GM18507 (cell line): ENCODE measurements at regions not wholly inside any gene's neighbourhood (a gene's known extent, or its start where the extent isn't known, plus 50 kb on each side); places are given as distances from the start of the nearest gene placed in this dataset.
A peak's percentile ranks its signal among the peaks of the same experiment; 100 is the strongest.

Source experiments
- DNase-seq: peaks from one replicate; pipeline ENCODE4 v3.0.0; 2011; ENCODE audit warnings: low read depth; ENCODE audit not compliant: insufficient read length; ENCODE audit errors: extremely low spot score
- FAIRE-seq: peaks from 2 replicates; lab custom pipeline; 2011; peaks lifted over from hg19 to GRCh38; lab: Jason Lieb, UNC

- FAIRE-seq (no peak), DNase-seq (no peak)
Observed at GRCh38 chr12:102781117-102781516, 135.9 kb downstream of the PAH start.

- peak; percentile 48 for FAIRE-seq
Observed at GRCh38 chr12:102776041-102776440, 141.0 kb downstream of the PAH start.

GRCh38 chr12:102769323-102769916, 147.6 kb downstream of the PAH start:
- DNase-seq (peak; percentile 20), FAIRE-seq (peak; percentile 85)

More at GRCh38 chr12:102776041-102776440, 141.0 kb downstream of the PAH start:
- peak; percentile 5 for DNase-seq

- FAIRE-seq, result no peak
Observed at GRCh38 chr12:102766961-102767360, 150.1 kb downstream of the PAH start.

GRCh38 chr12:102765736-102766135, 151.3 kb downstream of the PAH start:
- DNase-seq (no peak), FAIRE-seq (no peak)

More at GRCh38 chr12:102766961-102767360, 150.1 kb downstream of the PAH start:
- no peak for DNase-seq

- no peak for DNase-seq
- FAIRE-seq, result no peak
Observed at GRCh38 chr12:102763471-102763870, 153.6 kb downstream of the PAH start.

GRCh38 chr12:102763061-102763460, 154.0 kb downstream of the PAH start:
- no peak for DNase-seq
- no peak for FAIRE-seq

GRCh38 chr12:102760322-102760721, 156.7 kb downstream of the PAH start:
- no peak for FAIRE-seq

GRCh38 chr12:102759466-102759865, 157.6 kb downstream of the PAH start:
- FAIRE-seq (no peak), DNase-seq (no peak)

More at GRCh38 chr12:102760322-102760721, 156.7 kb downstream of the PAH start:
- no peak for DNase-seq

- FAIRE-seq, result no peak
- DNase-seq, result no peak
Observed at GRCh38 chr12:102757882-102758226, 159.2 kb downstream of the PAH start.

GRCh38 chr12:102757154-102757881, 159.7 kb downstream of the PAH start:
- no peak for DNase-seq
- no peak for FAIRE-seq

GRCh38 chr12:102756530-102756929, 160.5 kb downstream of the PAH start:
- DNase-seq (no peak), FAIRE-seq (no peak)

- FAIRE-seq (no peak), DNase-seq (no peak)
Observed at GRCh38 chr12:102755266-102755665, 161.8 kb downstream of the PAH start.

- FAIRE-seq, result no peak
- no peak for DNase-seq
Observed at GRCh38 chr12:102753802-102754201, 163.2 kb downstream of the PAH start.

GRCh38 chr12:102748704-102749103, 168.3 kb downstream of the PAH start:
- DNase-seq (no peak), FAIRE-seq (no peak)

GRCh38 chr12:102746963-102747362, 170.1 kb downstream of the PAH start:
- FAIRE-seq (no peak), DNase-seq (no peak)

GRCh38 chr12:102745971-102746600, 171.0 kb downstream of the PAH start:
- FAIRE-seq (no peak), DNase-seq (no peak)

GRCh38 chr12:102741196-102741595, 175.8 kb downstream of the PAH start:
- DNase-seq, result no peak
- FAIRE-seq, result no peak

GRCh38 chr12:102740141-102740955, 176.7 kb downstream of the PAH start:
- DNase-seq, result no peak
- FAIRE-seq, result peak; percentile 60

- DNase-seq, result no peak
- no peak for FAIRE-seq
Observed at GRCh38 chr12:102736328-102736727, 180.7 kb downstream of the PAH start.
